ENCODE measurements at regions not wholly inside any gene's neighbourhood (a gene's known extent, or its start where the extent isn't known, plus 50 kb on each side); places are given as distances from the start of the nearest gene placed in this dataset.

GRCh38 chrX:65035446-65035770 is 59.2 kb upstream of the ZC4H2 start:
- TF ChIP-seq PKNOX1 (IDR thresholded peaks at IDR 0.05), result no peak
- TF ChIP-seq POLR2AphosphoS5 (IDR thresholded peaks at IDR 0.05; ENCODE audit: control insufficient read depth, insufficient read depth, low read depth, low read length), result no peak
- TF ChIP-seq, protein P1, sequence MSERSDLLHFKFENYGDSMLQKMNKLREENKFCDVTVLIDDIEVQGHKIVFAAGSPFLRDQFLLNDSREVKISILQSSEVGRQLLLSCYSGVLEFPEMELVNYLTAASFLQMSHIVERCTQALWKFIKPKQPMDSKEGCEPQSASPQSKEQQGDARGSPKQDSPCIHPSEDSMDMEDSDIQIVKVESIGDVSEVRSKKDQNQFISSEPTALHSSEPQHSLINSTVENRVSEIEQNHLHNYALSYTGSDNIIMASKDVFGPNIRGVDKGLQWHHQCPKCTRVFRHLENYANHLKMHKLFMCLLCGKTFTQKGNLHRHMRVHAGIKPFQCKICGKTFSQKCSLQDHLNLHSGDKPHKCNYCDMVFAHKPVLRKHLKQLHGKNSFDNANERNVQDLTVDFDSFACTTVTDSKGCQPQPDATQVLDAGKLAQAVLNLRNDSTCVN (CRISPR knock-in tag; IDR thresholded peaks at IDR 0.05), result no peak
- no peak for TF ChIP-seq ZNF274 (IDR thresholded peaks at IDR 0.05; ENCODE audit: borderline replicate concordance, low read depth, low read length)
- TF ChIP-seq NRF1 (conservative IDR thresholded peaks at IDR 0.05 in 1 of 2, IDR thresholded peaks at IDR 0.05 in 1 of 2), result no peak

Data from K562 (cell line).